GM04504 (cell line): ENCODE measurements at regions not wholly inside any gene's neighbourhood (a gene's known extent, or its start where the extent isn't known, plus 50 kb on each side); places are given as distances from the start of the nearest gene placed in this dataset.
A peak's percentile ranks its signal among the peaks of the same experiment; 100 is the strongest.

Experiments
- DNase-seq: peaks from one replicate; pipeline ENCODE4 v3.0.0-alpha.2; 2012; ENCODE audit warnings: low read depth

- DNase-seq, result no peak
These were observed 51.1 kb upstream of the NHSL1 start for GRCh38 chr6:138550346-138550767.

DNA sequence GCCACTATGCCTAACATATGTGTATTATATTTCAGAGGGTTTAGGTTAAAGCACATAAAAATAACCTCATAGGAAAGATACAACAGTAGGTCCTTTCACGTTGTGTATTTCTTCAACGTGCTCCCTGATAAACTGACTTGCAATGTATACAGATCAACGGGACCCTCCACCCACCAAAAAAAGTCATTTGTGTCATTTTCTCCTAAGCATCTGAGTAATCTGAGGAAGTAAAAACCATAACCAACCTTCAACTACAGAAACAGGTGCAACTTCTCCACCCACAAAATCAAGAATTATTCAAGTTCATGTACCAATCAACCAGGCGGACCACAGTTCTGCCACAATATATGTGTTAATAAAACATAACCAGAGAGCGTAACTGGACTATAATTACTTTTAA lies 54.9 kb upstream of the NHSL1 start:
- DNase-seq, result no peak

GRCh38 chr6:138555421-138555988 lies 56.2 kb upstream of the NHSL1 start:
- no peak for DNase-seq

DNA sequence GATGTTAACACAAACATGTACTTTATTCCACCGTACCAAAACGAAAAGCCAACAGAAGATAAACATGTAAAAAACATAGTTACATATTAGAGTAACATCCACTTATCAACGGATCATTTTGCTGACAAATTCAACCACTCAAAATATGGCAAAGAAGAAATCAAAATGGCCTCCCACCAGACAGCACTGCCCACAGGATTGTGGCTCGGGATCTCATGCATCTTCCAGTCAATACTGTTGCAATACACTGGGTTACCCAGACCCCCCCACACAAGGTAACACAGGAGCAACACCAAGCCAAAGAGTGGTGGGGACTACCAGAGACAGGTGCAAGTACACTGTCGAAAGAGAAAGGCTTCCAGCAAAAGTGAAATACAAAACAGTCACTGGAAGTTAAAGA lies 57.9 kb upstream of the NHSL1 start:
- no peak for DNase-seq

GRCh38 chr6:138559143-138559542 lies 59.8 kb upstream of the NHSL1 start:
- no peak for DNase-seq

GRCh38 chr6:138560130-138560860 lies 61.0 kb upstream of the NHSL1 start:
- no peak for DNase-seq

GRCh38 chr6:138562691-138563090 lies 63.4 kb upstream of the NHSL1 start:
- DNase-seq, result no peak

DNA sequence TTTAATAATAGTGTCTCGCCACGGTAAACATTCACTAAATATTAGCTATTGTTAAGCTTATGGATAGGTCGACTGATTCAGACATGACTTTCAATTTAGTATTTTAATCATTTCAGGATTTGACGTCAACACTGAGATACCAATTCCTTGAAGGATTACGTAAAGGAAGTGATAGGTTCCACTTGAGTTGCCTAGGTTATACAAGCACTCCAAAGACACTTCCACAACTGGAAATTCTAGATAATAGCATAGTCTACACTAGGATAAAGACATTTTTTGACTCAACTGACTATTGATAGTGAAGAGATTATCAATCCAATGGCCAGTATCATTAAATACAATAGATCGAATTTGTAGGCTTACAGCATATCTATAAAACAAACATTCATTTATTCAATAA lies 63.9 kb upstream of the NHSL1 start:
- no peak for DNase-seq

DNA sequence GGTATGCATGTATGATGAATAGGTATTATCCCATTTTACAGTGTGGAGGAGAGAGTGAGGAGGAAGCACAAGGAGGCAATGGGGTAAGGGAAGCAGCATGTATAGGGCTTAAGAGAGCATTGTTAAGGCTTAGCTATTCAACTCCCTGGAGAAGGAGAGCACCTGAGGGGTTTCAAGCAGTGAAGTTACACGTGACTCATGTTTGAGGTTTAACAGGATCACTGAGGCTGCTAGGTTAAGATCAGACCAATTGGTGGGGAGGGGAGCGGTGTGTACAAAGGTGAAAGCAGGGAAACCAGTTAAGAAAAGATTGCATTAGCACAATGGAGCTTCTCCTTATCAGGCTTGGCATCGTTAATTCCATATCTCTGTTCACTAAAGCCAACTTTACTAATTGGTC lies 64.4 kb upstream of the NHSL1 start:
- DNase-seq, result no peak

GRCh38 chr6:138564170-138564721 lies 65.0 kb upstream of the NHSL1 start:
- DNase-seq, result no peak

DNA sequence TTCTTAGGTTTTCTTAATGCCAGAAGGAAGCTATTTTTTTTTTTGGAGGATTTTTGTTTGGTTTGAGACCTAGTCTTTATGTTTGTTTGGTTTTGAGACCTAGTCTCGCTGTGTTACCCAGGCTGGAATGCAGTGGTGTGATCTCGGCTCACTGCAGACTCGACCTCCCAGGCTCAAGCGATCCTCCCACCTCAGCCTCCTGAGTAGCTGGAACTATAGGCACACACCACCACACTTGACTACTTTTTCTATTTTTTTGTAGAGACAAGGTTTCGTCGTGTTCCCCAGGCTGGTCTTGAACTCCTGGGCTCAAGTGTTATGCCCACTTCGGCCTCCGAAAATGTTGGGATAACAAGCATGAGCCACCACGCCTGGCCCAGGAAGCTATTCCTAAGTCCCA lies 67.8 kb upstream of the NHSL1 start:
- DNase-seq, result no peak

DNA sequence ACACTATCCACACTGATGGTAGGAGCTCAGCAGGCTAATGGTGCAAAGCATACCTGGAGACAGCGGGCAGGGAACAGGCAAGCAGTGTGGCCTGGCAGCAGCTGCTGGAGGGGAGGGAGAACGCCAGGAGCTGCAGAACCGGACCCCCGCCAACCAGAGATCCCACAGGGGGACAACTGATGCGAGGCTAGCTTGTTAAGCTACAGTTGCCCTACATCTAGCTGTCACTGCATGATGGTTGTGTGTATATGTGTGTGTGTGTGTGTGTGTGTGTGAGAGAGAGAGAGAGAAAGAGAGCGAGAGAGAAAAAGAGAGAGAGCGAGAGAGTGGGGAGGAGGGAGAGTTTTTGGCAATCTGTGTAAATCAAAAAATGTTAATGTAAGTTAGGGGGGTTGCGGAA lies 69.7 kb upstream of the NHSL1 start:
- DNase-seq, result no peak

- no peak for DNase-seq
These were observed 70.3 kb upstream of the NHSL1 start for GRCh38 chr6:138569554-138569953.

DNA sequence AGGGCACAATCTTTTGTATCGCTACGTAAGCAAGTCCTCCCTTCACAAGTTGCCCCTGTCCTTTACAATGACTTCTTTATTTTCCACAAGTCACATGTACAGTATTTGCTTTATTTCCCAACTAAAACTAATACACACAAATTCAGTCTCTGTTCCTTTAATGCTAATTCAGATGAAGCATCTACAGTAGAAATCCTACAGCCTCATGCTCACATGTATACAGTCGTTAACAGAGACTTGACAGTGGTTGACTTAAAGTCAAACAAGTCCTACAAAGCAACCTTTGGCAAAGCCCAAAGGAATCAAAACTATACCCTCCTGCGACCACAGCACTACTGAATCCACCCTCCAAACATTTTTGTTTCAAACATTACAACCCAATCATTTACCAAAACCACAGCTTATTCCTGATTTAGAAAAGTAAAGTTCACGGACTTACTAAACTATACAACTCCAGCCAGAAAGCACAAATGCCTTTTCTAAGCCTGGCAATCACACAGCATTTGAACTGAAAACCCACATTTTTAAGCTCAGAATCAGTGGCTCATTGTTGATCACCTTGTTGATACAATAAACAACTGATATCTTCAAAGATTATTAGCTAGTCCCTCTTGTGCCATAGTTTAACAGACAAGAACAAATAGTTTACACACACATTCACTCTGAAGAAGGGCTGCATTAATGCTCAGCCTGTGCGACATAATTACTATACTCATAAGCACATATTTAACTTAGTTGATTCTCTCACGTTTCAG lies 70.9 kb upstream of the NHSL1 start:
- no peak for DNase-seq

DNA sequence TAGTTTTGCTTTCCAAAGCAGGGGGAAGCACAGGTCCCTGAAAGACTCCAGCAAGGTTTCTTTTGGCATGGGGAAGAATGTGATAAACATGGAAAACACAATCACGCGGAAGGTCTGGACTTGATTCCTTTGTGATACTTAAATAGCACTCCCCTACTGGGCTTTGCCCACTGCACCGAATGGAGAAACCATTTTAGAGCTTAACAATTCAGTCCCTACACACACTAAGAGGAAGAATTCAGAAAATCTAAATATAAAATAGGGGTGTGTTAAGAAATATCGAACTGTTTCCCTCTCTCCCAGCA lies 71.4 kb upstream of the NHSL1 start:
- DNase-seq, result no peak

GRCh38 chr6:138571181-138571580 lies 71.9 kb upstream of the NHSL1 start:
- no peak for DNase-seq

- no peak for DNase-seq
These were observed 72.4 kb upstream of the NHSL1 start for GRCh38 chr6:138571585-138572166.

DNA sequence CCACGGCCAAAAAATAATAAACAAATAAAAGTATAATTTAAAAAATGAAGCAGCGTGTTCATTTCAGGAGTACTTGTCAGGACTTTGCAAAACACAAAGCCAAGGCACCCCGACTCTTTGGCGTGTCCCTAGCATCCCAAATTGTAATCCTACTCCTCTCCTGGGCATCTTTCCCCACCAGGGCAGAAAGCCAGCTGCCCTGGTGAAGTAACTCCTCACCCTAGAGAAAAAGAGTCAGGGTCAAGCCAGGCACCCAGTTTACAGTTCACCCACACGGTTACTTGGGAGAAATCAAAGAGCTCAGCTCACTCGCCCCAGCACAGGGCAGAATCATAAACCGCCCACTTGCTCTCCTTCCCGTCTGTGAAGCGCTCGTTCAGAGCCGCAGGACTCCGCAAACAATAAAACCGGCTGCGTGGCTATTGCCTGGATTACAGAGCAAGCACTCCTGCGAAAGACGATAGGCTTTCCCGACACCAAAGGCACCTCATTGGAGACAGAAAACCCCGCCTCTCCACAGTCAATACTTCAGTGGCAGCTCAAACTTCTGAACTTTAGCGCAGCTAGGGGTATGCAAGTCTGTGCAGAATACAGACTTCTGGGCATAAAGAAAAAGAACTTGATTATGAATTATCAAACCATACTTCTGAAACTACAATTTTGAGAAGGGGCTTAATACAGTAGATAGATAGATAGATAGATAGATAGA lies 73.0 kb upstream of the NHSL1 start:
- peak; percentile 62 for DNase-seq

DNA sequence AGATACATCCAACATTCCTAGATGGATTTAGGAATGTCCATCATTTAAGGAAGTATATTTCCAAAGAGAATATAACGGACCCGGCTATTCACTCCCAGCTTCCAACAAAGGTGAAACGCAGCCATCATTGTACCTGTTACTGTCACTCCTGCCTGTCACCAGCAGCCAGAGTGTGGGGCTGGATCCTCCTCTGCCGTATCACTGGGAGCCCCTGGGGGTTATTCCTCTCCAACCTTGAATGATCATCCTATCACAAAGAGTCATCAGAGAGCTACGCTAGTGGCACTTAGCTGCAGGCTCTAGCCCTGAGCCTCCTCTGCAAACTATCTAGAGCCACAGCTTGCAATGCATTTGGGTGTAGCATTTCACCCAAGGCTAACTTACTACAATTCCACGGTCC lies 73.6 kb upstream of the NHSL1 start:
- no peak for DNase-seq

DNA sequence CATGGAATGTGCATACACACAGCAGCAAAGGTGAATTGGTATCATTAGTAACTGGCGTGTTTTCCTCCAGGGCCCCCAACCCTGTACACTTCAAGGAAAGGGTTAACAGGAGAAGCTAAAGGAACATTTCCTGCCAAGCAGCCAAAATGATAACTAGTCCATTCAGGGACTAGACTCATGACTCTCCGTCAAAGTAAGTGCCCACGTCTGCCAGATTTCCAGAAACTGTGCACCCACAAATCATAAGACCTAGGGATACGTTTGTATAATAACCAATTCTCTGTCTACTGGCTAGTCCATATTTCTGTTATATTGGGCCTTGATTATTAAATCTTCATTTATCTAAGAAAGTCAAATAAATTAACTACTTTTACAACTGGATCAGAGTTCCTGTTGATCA lies 76.0 kb upstream of the NHSL1 start:
- no peak for DNase-seq

GRCh38 chr6:138576313-138576712 lies 77.0 kb upstream of the NHSL1 start:
- no peak for DNase-seq
